ENCODE measurements at regions not wholly inside any gene's neighbourhood (a gene's known extent, or its start where the extent isn't known, plus 50 kb on each side); places are given as distances from the start of the nearest gene placed in this dataset.
"Not testable (repeated sequence)": the region's sequence is repeated elsewhere in the genome, so short reads cannot be mapped to it uniquely, and the experiment has no call there.

GRCh38 chr4:95898226-95898625, 58.3 kb downstream of the PDHA2 start:
- DNase-seq (ENCODE audit: low read depth, low spot score), result no peak

- DNase-seq (ENCODE audit: low read depth, low spot score), result no peak
Measured at GRCh38 chr4:95909211-95909610, 69.3 kb downstream of the PDHA2 start.

- DNase-seq (ENCODE audit: low read depth, low spot score), result no peak
Measured at GRCh38 chr4:95910749-95911148, 70.9 kb downstream of the PDHA2 start.

- DNase-seq (ENCODE audit: low read depth, low spot score), result no peak
Measured at GRCh38 chr4:95921470-95921869, 81.6 kb downstream of the PDHA2 start.

GRCh38 chr4:95929448-95930064, 89.7 kb downstream of the PDHA2 start:
- no peak for DNase-seq (ENCODE audit: low read depth, low spot score)

- no peak for DNase-seq (ENCODE audit: low read depth, low spot score)
Measured at GRCh38 chr4:95939141-95939540, 99.2 kb downstream of the PDHA2 start.

GRCh38 chr4:95949136-95949765, 109.4 kb downstream of the PDHA2 start:
- no peak for DNase-seq (ENCODE audit: low read depth, low spot score)

- DNase-seq (ENCODE audit: low read depth, low spot score), result no peak
Measured at GRCh38 chr4:95949808-95950207, 109.9 kb downstream of the PDHA2 start.

GRCh38 chr4:95952538-95952937, 112.6 kb downstream of the PDHA2 start:
- not testable (repeated sequence) for DNase-seq (ENCODE audit: low read depth, low spot score)

- no peak for DNase-seq (ENCODE audit: low read depth, low spot score)
Measured at GRCh38 chr4:95956094-95956493, 116.2 kb downstream of the PDHA2 start.

- DNase-seq (ENCODE audit: low read depth, low spot score), result no peak
Measured at GRCh38 chr4:95957054-95957453, 117.2 kb downstream of the PDHA2 start.

GRCh38 chr4:95957759-95958158, 117.9 kb downstream of the PDHA2 start:
- DNase-seq (ENCODE audit: low read depth, low spot score), result no peak

- DNase-seq (ENCODE audit: low read depth, low spot score), result no peak
Measured at GRCh38 chr4:95959182-95959581, 119.3 kb downstream of the PDHA2 start.

GRCh38 chr4:95959633-95960032, 119.7 kb downstream of the PDHA2 start:
- no peak for DNase-seq (ENCODE audit: low read depth, low spot score)

GRCh38 chr4:95963456-95963855, 123.6 kb downstream of the PDHA2 start:
- DNase-seq (ENCODE audit: low read depth, low spot score), result no peak

- no peak for DNase-seq (ENCODE audit: low read depth, low spot score)
Measured at GRCh38 chr4:95979961-95980876, 140.3 kb downstream of the PDHA2 start.

GRCh38 chr4:95980877-95981360, 141.0 kb downstream of the PDHA2 start:
- no peak for DNase-seq (ENCODE audit: low read depth, low spot score)

GRCh38 chr4:95981591-95981990, 141.7 kb downstream of the PDHA2 start:
- DNase-seq (ENCODE audit: low read depth, low spot score), result no peak

- DNase-seq (ENCODE audit: low read depth, low spot score), result no peak
Measured at GRCh38 chr4:95982516-95982915, 142.6 kb downstream of the PDHA2 start.

- no peak for DNase-seq (ENCODE audit: low read depth, low spot score)
Measured at GRCh38 chr4:95984081-95984480, 144.2 kb downstream of the PDHA2 start.

- no peak for DNase-seq (ENCODE audit: low read depth, low spot score)
Measured at GRCh38 chr4:95985051-95985450, 145.2 kb downstream of the PDHA2 start.

GRCh38 chr4:95985791-95986550, 146.1 kb downstream of the PDHA2 start:
- no peak for DNase-seq (ENCODE audit: low read depth, low spot score)
